Muscle layer of duodenum (tissue), 2 donors: ENCODE measurements at regions not wholly inside any gene's neighbourhood (a gene's known extent, or its start where the extent isn't known, plus 50 kb on each side); places are given as distances from the start of the nearest gene placed in this dataset.
"Not testable (repeated sequence)": the region's sequence is repeated elsewhere in the genome, so short reads cannot be mapped to it uniquely, and the experiment has no call there.

Experiments
- H3K27ac ChIP-seq: one replicate; pipeline ENCODE4 v1.7.0; 2013; ENCODE audit warnings: mild to moderate bottlenecking, low read length
- H3K27me3 ChIP-seq: one replicate; pipeline ENCODE4 v1.7.0; 2013; ENCODE audit warnings: low read depth, mild to moderate bottlenecking, control low read depth, low read length
- H3K36me3 ChIP-seq, 2 donors: one replicate each; pipeline ENCODE4 v1.7.0; 2013; ENCODE audit warnings: low read length in 2 of 2, control low read depth in 1 of 2, mild to moderate bottlenecking in 1 of 2; ENCODE audit not compliant: insufficient read depth in 2 of 2, control insufficient read depth in 1 of 2
- H3K4me1 ChIP-seq, 2 donors: one replicate each; pipeline ENCODE4 v1.7.0; 2013; ENCODE audit warnings: low read length in 2 of 2, mild to moderate bottlenecking in 2 of 2, control low read depth in 1 of 2, moderate library complexity in 1 of 2; ENCODE audit not compliant: insufficient read depth in 2 of 2, control insufficient read depth in 1 of 2
- H3K4me3 ChIP-seq, 2 donors: one replicate each; pipeline ENCODE4 v1.7.0; 2013; ENCODE audit warnings: low read length in 2 of 2, low read depth in 1 of 2, mild to moderate bottlenecking in 1 of 2
- H3K9me3 ChIP-seq, 2 donors: one replicate each; pipeline ENCODE4 v1.7.0; 2013; ENCODE audit warnings: low read length in 2 of 2, control low read depth in 1 of 2, mild to moderate bottlenecking in 1 of 2; ENCODE audit not compliant: control insufficient read depth in 1 of 2
- donor health status: healthy.

- H3K27me3 ChIP-seq: no peaks in the 10 kb centered on the region
- no peak overlapping the region for H3K27ac ChIP-seq
- peak overlapping the region; percentile 27 to 48 for H3K4me3 ChIP-seq
- H3K4me1 ChIP-seq: peaks cover 0 to 23% of the 10 kb centered on the region in 2 donors
- H3K36me3 ChIP-seq: no peaks in the 10 kb centered on the region
- H3K9me3 ChIP-seq: no peaks in the 10 kb centered on the region
Measured at GRCh38 chr4:189202869-189203271, 737.8 kb upstream of the FRG1 start.

GRCh38 chr4:189204616-189205015 is 736.1 kb upstream of the FRG1 start:
- no peaks in the 10 kb centered on the region for H3K27me3 ChIP-seq
- H3K36me3 ChIP-seq: no peaks in the 10 kb centered on the region
- no peak overlapping the region for H3K4me3 ChIP-seq
- no peak overlapping the region for H3K27ac ChIP-seq
- peaks cover 0 to 30% of the 10 kb centered on the region in 2 donors for H3K4me1 ChIP-seq
- H3K9me3 ChIP-seq: no peaks in the 10 kb centered on the region

- Histone ChIP-seq H3K4me1 (peaks cover 0 to 21% of the 10 kb centered on the region in 2 donors), H3K9me3 (no peaks in the 10 kb centered on the region), H3K27ac (no peak overlapping the region), H3K36me3 (no peaks in the 10 kb centered on the region), H3K4me3 (no peak overlapping the region), H3K27me3 (no peaks in the 10 kb centered on the region)
Measured at GRCh38 chr4:189206953-189207352, 733.7 kb upstream of the FRG1 start.

GRCh38 chr4:189207872-189208271 is 732.8 kb upstream of the FRG1 start:
- Histone ChIP-seq H3K27ac (no peak overlapping the region), H3K36me3 (no peaks in the 10 kb centered on the region), H3K4me1 (peaks cover 0 to 18% of the 10 kb centered on the region in 2 donors), H3K27me3 (no peaks in the 10 kb centered on the region), H3K4me3 (no peak overlapping the region), H3K9me3 (no peaks in the 10 kb centered on the region)

GRCh38 chr4:189215574-189215973 is 725.1 kb upstream of the FRG1 start:
- no peaks in the 10 kb centered on the region for H3K4me1 ChIP-seq

GRCh38 chr4:189221691-189222090 is 719.0 kb upstream of the FRG1 start:
- Histone ChIP-seq H3K9me3 (no peaks in the 10 kb centered on the region), H3K27me3 (no peaks in the 10 kb centered on the region), H3K27ac (no peak overlapping the region), H3K36me3 (no peaks in the 10 kb centered on the region), H3K4me3 (no peak overlapping the region), H3K4me1 (no peaks in the 10 kb centered on the region)

More at GRCh38 chr4:189215574-189215973, 725.1 kb upstream of the FRG1 start:
- Histone ChIP-seq H3K9me3 (no peaks in the 10 kb centered on the region), H3K36me3 (no peaks in the 10 kb centered on the region), H3K4me3 (no peak overlapping the region), H3K27ac (no peak overlapping the region), H3K27me3 (no peaks in the 10 kb centered on the region)

GRCh38 chr4:189228726-189229125 is 711.9 kb upstream of the FRG1 start:
- no peaks in the 10 kb centered on the region for H3K9me3 ChIP-seq
- peaks cover 0 to 4% of the 10 kb centered on the region in 2 donors for H3K4me1 ChIP-seq
- H3K4me3 ChIP-seq: no peak overlapping the region
- no peaks in the 10 kb centered on the region for H3K27me3 ChIP-seq
- H3K36me3 ChIP-seq: no peaks in the 10 kb centered on the region
- no peak overlapping the region for H3K27ac ChIP-seq

- no peak overlapping the region for H3K4me3 ChIP-seq
- H3K27ac ChIP-seq: no peak overlapping the region
- no peaks in the 10 kb centered on the region for H3K36me3 ChIP-seq
- H3K4me1 ChIP-seq: peaks cover 0 to 4% of the 10 kb centered on the region in 2 donors
- H3K27me3 ChIP-seq: no peaks in the 10 kb centered on the region
- H3K9me3 ChIP-seq: no peaks in the 10 kb centered on the region
Measured at GRCh38 chr4:189232274-189232673, 708.4 kb upstream of the FRG1 start.

- not testable (repeated sequence) for H3K27ac ChIP-seq, H3K9me3 ChIP-seq, H3K4me3 ChIP-seq, H3K36me3 ChIP-seq, H3K27me3 ChIP-seq, H3K4me1 ChIP-seq
Measured at GRCh38 chr4:189233754-189234153, 706.9 kb upstream of the FRG1 start.

- H3K4me1 ChIP-seq, H3K36me3 ChIP-seq, H3K27me3 ChIP-seq, H3K27ac ChIP-seq, H3K9me3 ChIP-seq, H3K4me3 ChIP-seq: not testable (repeated sequence)
Measured at GRCh38 chr4:189234948-189235347, 705.7 kb upstream of the FRG1 start.

- no peaks in the 10 kb centered on the region for H3K36me3 ChIP-seq
- no peak overlapping the region for H3K27ac ChIP-seq
- H3K9me3 ChIP-seq: no peaks in the 10 kb centered on the region
- H3K27me3 ChIP-seq: no peaks in the 10 kb centered on the region
- no peak overlapping the region for H3K4me3 ChIP-seq
- H3K4me1 ChIP-seq: peaks cover 0 to 4% of the 10 kb centered on the region in 2 donors
Measured at GRCh38 chr4:189235599-189235998, 705.1 kb upstream of the FRG1 start.

- not testable (repeated sequence) for H3K4me3 ChIP-seq, H3K4me1 ChIP-seq, H3K27ac ChIP-seq, H3K36me3 ChIP-seq, H3K27me3 ChIP-seq, H3K9me3 ChIP-seq
Measured at GRCh38 chr4:189236321-189236720, 704.4 kb upstream of the FRG1 start.
